KMS-11 (cell line): ENCODE measurements at regions not wholly inside any gene's neighbourhood (a gene's known extent, or its start where the extent isn't known, plus 50 kb on each side); places are given as distances from the start of the nearest gene placed in this dataset.
"Not testable (repeated sequence)": the region's sequence is repeated elsewhere in the genome, so short reads cannot be mapped to it uniquely, and the experiment has no call there.

Experiments
- H2AFZ ChIP-seq: fragments of 200-600 bp; sonication (generic); 2 replicates; pipeline ENCODE4 v1.6.1; 2016; ENCODE audit warnings: antibody characterized with exemption, mixed run types, low read depth
- H3K27ac ChIP-seq: fragments of 200-600 bp; sonication (generic); 2 replicates; pipeline ENCODE4 v1.6.1; 2016; ENCODE audit warnings: mild to moderate bottlenecking, mixed run types
- H3K27me3 ChIP-seq: fragments of 200-600 bp; sonication (generic); 2 replicates; pipeline ENCODE4 v1.6.1; 2017; ENCODE audit warnings: mild to moderate bottlenecking, low read depth, mixed run types, moderate library complexity; ENCODE audit not compliant: insufficient read depth
- H3K36me3 ChIP-seq: fragments of 200-600 bp; sonication (generic); 2 replicates; pipeline ENCODE4 v1.6.1; 2017; ENCODE audit warnings: mild to moderate bottlenecking, mixed run types; ENCODE audit not compliant: insufficient read depth
- H3K4me1 ChIP-seq: fragments of 200-600 bp; sonication (generic); 2 replicates; pipeline ENCODE4 v1.6.1; 2016; ENCODE audit warnings: mild to moderate bottlenecking, low read depth, mixed run types; ENCODE audit not compliant: poor library complexity, severe bottlenecking
- H3K4me2 ChIP-seq: fragments of 200-600 bp; sonication (generic); 2 replicates; pipeline ENCODE4 v1.7.0; 2016; ENCODE audit warnings: mild to moderate bottlenecking, mixed run types
- H3K4me3 ChIP-seq: fragments of 200-600 bp; sonication (generic); IDR thresholded peaks from 2 replicates; pipeline ENCODE4 v1.6.1; 2017; ENCODE audit warnings: low read depth, low read length, mixed read lengths; ENCODE audit not compliant: insufficient read depth
- H3K79me2 ChIP-seq: fragments of 200-600 bp; sonication (generic); 2 replicates; pipeline ENCODE4 v1.6.1; 2016; ENCODE audit warnings: low read depth, mixed run types; ENCODE audit not compliant: insufficient read depth
- H3K9ac ChIP-seq: fragments of 200-600 bp; sonication (generic); 2 replicates; pipeline ENCODE4 v1.6.1; 2016; ENCODE audit warnings: mild to moderate bottlenecking, mixed run types
- H4K20me1 ChIP-seq: fragments of 200-600 bp; sonication (generic); 2 replicates; pipeline ENCODE4 v1.6.1; 2016; ENCODE audit warnings: mild to moderate bottlenecking, mixed run types; ENCODE audit not compliant: insufficient read depth
- CTCF ChIP-seq: fragments of 200-600 bp; sonication (generic); conservative IDR thresholded peaks from 2 replicates; pipeline ENCODE4 v1.6.1; 2017; ENCODE audit warnings: low read depth, mild to moderate bottlenecking, antibody characterized with exemption, low read length, moderate library complexity, mixed read lengths

DNA sequence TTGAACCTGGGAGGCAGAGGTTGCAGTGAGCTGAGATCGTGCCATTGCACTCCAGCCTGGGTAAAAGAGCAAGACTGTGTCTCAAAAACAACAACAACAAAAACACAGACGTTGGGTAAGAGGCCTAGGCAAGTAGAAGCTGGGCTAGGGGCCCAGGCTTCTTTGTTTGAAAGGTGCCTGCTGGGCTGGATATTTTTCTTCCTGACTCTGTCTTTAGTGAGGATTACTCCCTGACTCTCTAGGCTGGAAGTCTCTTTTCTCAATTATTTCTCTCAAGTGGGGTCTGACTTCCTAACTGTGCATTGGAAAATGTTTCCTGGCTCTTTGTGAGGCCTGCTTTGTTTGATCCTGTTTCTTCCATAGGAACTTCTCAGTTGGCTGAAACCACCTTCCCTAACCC lies 76.5 kb upstream of the DTNBP1 start:
- Histone ChIP-seq H3K4me2 (no peak overlapping the region), H3K4me3 (no peak overlapping the region), H3K79me2 (no peaks in the 10 kb centered on the region), H3K9ac (no peak overlapping the region), H3K36me3 (no peaks in the 10 kb centered on the region), H4K20me1 (no peaks in the 10 kb centered on the region), H3K27me3 (no peaks in the 10 kb centered on the region), H3K27ac (no peak overlapping the region), H3K4me1 (no peaks in the 10 kb centered on the region), H2AFZ (no peak overlapping the region)
- TF ChIP-seq CTCF: no peak

- H3K4me2 ChIP-seq, H2AFZ ChIP-seq: not testable (repeated sequence)
Measured at GRCh38 chr6:15738195-15738594, 75.4 kb upstream of the DTNBP1 start.

DNA sequence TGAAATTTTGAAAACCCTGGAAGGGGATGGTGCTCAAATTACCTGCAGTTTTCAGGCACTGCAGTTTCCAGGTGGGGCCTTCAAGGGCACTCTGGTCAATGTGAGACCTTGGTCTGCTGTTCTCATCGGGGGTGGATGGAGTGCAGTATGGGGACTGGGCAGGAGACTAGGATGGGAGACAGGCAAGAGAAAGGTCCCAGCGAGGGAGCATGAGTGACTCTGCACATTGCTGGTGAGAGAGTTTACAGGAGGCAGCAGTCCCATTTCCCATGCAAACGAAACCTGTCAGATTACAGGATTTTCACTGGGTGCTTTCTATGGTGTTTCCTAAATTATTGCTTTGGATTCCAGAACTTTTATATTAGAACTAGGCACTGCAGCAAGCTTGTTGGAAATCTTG lies 73.5 kb upstream of the DTNBP1 start:
- H2AFZ ChIP-seq: no peak overlapping the region
- no peaks in the 10 kb centered on the region for H4K20me1 ChIP-seq
- H3K36me3 ChIP-seq: no peaks in the 10 kb centered on the region
- no peaks in the 10 kb centered on the region for H3K4me1 ChIP-seq
- H3K79me2 ChIP-seq: no peaks in the 10 kb centered on the region
- no peak overlapping the region for H3K9ac ChIP-seq
- no peak overlapping the region for H3K4me2 ChIP-seq
- no peak overlapping the region for H3K4me3 ChIP-seq
- no peak for TF ChIP-seq CTCF
- no peaks in the 10 kb centered on the region for H3K27me3 ChIP-seq
- no peak overlapping the region for H3K27ac ChIP-seq

More at GRCh38 chr6:15738195-15738594, 75.4 kb upstream of the DTNBP1 start:
- not testable (repeated sequence) for H3K36me3 ChIP-seq, H3K79me2 ChIP-seq, H3K27ac ChIP-seq, H3K4me3 ChIP-seq, H3K27me3 ChIP-seq, H3K9ac ChIP-seq, H4K20me1 ChIP-seq, H3K4me1 ChIP-seq

DNA sequence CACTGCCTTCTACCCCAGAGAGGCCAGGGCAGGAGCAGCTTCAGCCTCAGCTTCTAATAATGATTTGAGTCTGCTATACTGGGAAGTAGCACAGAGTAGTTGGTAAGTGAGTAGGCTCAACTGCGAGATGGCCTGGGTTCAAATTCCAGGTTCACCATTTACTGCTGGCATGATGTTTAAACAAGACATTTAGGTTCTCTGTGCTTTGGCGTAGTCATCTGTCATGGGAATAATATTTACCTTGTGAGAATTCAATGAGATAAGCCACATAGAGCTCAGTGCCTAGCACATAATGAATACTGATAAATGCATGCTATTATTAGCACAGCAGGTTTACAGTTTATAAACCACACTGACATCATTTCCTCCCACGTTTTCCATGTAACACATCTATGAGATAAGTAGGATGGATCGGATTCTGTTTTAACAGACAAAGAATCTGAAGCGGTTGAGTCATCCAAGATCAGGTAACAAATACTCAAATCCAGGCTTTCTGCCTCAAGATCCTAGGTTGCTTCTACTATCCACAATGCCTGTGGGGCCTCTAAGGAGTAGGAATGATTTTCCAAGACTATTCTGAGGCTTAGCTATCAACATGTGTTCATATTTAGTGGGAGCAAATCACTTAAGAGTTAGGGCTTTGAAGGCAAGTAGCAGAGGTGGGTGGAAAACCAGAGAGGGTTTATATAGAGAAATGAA lies 72.9 kb upstream of the DTNBP1 start:
- Histone ChIP-seq H3K27ac (no peak overlapping the region), H3K79me2 (no peaks in the 10 kb centered on the region), H4K20me1 (no peaks in the 10 kb centered on the region), H2AFZ (no peak overlapping the region), H3K9ac (no peak overlapping the region), H3K4me3 (no peak overlapping the region), H3K27me3 (no peaks in the 10 kb centered on the region), H3K4me1 (no peaks in the 10 kb centered on the region), H3K4me2 (no peak overlapping the region), H3K36me3 (no peaks in the 10 kb centered on the region)
- TF ChIP-seq CTCF: no peak

- Histone ChIP-seq H3K27ac (no peak overlapping the region), H3K79me2 (no peaks in the 10 kb centered on the region), H3K4me2 (no peak overlapping the region), H3K4me1 (no peaks in the 10 kb centered on the region), H3K27me3 (no peaks in the 10 kb centered on the region), H3K4me3 (no peak overlapping the region), H2AFZ (no peak overlapping the region), H3K36me3 (no peaks in the 10 kb centered on the region), H3K9ac (no peak overlapping the region), H4K20me1 (no peaks in the 10 kb centered on the region)
- no peak for TF ChIP-seq CTCF
Measured at GRCh38 chr6:15734118-15734897, 71.5 kb upstream of the DTNBP1 start.
